ENCODE measurements at regions not wholly inside any gene's neighbourhood (a gene's known extent, or its start where the extent isn't known, plus 50 kb on each side); places are given as distances from the start of the nearest gene placed in this dataset.

- SMC1A ChIA-PET (ENCODE audit: uncharacterized antibody, unreplicated experiment): interaction anchor here (0.9 to 7.2 kb wide), 4 partner anchors 75 to 592 kb away, joined by 3 to 127 read pairs (median 8); no protein-coding TSS in a partner anchor
- Histone ChIP-seq H3K4me2 (ENCODE audit: control insufficient read depth, insufficient read depth) (no peak overlapping the region), H3K9ac (ENCODE audit: control insufficient read depth, insufficient read depth, low read length) (no peak overlapping the region), H3K4me3 (no peak overlapping the region), H3K9me3 (replicated peaks; ENCODE audit: control insufficient read depth, insufficient read depth, low read length) (no peaks in the 10 kb centered on the region), H2AFZ (ENCODE audit: control insufficient read depth, low read depth, low read length) (no peak overlapping the region), H3K27ac (ENCODE audit: control insufficient read depth, insufficient read depth) (no peak overlapping the region), H3K27me3 (replicated peaks in 1 of 2; ENCODE audit: control insufficient read depth in 2 of 2, insufficient read depth in 2 of 2, low read length in 1 of 2) (no peaks in the 10 kb centered on the region), H3K36me3 (ENCODE audit: control insufficient read depth in 2 of 2, insufficient read depth in 2 of 2, low read length in 1 of 2) (no peaks in the 10 kb centered on the region), H3K4me1 (ENCODE audit: control insufficient read depth, insufficient read depth, low read length) (no peaks in the 10 kb centered on the region), H4K20me1 (ENCODE audit: control insufficient read depth, insufficient read depth) (no peaks in the 10 kb centered on the region), H3K79me2 (ENCODE audit: control insufficient read depth, insufficient read depth, low read length) (no peaks in the 10 kb centered on the region)
- TF ChIP-seq RUNX3 (IDR thresholded peaks at IDR 0.05; ENCODE audit: low read length) (no peak), PKNOX1 (IDR thresholded peaks at IDR 0.05) (no peak), SIN3A (IDR thresholded peaks at IDR 0.05; ENCODE audit: low read depth, low read length) (no peak), SUPT20H (IDR thresholded peaks at IDR 0.05; ENCODE audit: borderline replicate concordance, control insufficient read depth, low read depth, low read length) (no peak), ETV6 (conservative IDR thresholded peaks at IDR 0.05 in 1 of 2, IDR thresholded peaks at IDR 0.05 in 1 of 2; ENCODE audit: borderline replicate concordance in 1 of 2, low read depth in 1 of 2) (no peak), CBFB (IDR thresholded peaks at IDR 0.05; ENCODE audit: low read depth) (no peak), GATAD2B (conservative IDR thresholded peaks at IDR 0.05; ENCODE audit: low read depth) (no peak), ZZZ3 (IDR thresholded peaks at IDR 0.05; ENCODE audit: control insufficient read depth, insufficient read length, low read depth) (no peak), NFIC (IDR thresholded peaks at IDR 0.05; ENCODE audit: low read depth, low read length) (no peak), IRF3 (IDR thresholded peaks at IDR 0.05) (no peak), REST (IDR thresholded peaks at IDR 0.05; ENCODE audit: low read depth, low read length) (no peak)
- WGBS (ENCODE audit: insufficient coverage, insufficient replicate concordance, low lambda C conversion rate, missing lambda C conversion rate): 86% methylated on average over 2 of the region's 2 CpGs
- POLR2A ChIA-PET: no interaction called here
- RAD21 ChIA-PET (ENCODE audit: unreplicated experiment): interaction anchor here (2.5 to 3.8 kb wide), 2 partner anchors 83 to 88 kb away, joined by 8 to 64 read pairs; no protein-coding TSS in a partner anchor
- CTCF ChIA-PET: interaction anchor here (0.8 to 7.4 kb wide), 7 partner anchors 8 to 520 kb away, joined by 3 to 140 read pairs (median 4); no protein-coding TSS in a partner anchor
- no peak for DNase-seq (ENCODE audit: low read depth, low spot score)
- in situ Hi-C loops (cut with MboI) (no loop called here), intact Hi-C loops (cut with micrococcal nuclease; ENCODE audit: unreplicated experiment) (loop anchor here (10.0 kb wide), 1 partner anchor 238 kb away; the partner anchor contains the start of gene ZC3H12C)
- no peak for FAIRE-seq
- no peak for ATAC-seq
- BruUV-seq (replicated peaks): no TSS peak
These were observed 236.3 kb upstream of the ZC3H12C start for GRCh38 chr11:109856928-109857327.
